ENCODE measurements at regions not wholly inside any gene's neighbourhood (a gene's known extent, or its start where the extent isn't known, plus 50 kb on each side); places are given as distances from the start of the nearest gene placed in this dataset.

GRCh38 chrY:14139521-14139920 lies 83.5 kb downstream of the VCY1B start:
- TF ChIP-seq CTCF (IDR thresholded peaks at IDR 0.05; ENCODE audit: extremely low read depth, missing control alignments): no peak
- no peak for DNase-seq (ENCODE audit: low spot score)

GRCh38 chrY:14145614-14146013 lies 89.6 kb downstream of the VCY1B start:
- DNase-seq (ENCODE audit: low spot score): no peak
- TF ChIP-seq CTCF (IDR thresholded peaks at IDR 0.05; ENCODE audit: extremely low read depth, missing control alignments): no peak

- no peak for DNase-seq (ENCODE audit: low spot score)
- TF ChIP-seq CTCF (IDR thresholded peaks at IDR 0.05; ENCODE audit: extremely low read depth, missing control alignments): no peak
Observed at GRCh38 chrY:14182776-14183175, 126.7 kb downstream of the VCY1B start.

GRCh38 chrY:14222014-14222413 lies 166.0 kb downstream of the VCY1B start:
- no peak for TF ChIP-seq CTCF (IDR thresholded peaks at IDR 0.05; ENCODE audit: extremely low read depth, missing control alignments)
- DNase-seq (ENCODE audit: low spot score): no peak

GRCh38 chrY:14231703-14232102 lies 175.7 kb downstream of the VCY1B start:
- DNase-seq (ENCODE audit: low spot score): no peak
- TF ChIP-seq CTCF (IDR thresholded peaks at IDR 0.05; ENCODE audit: extremely low read depth, missing control alignments): no peak

- no peak for TF ChIP-seq CTCF (IDR thresholded peaks at IDR 0.05; ENCODE audit: extremely low read depth, missing control alignments)
- no peak for DNase-seq (ENCODE audit: low spot score)
Observed at GRCh38 chrY:14235070-14235469, 179.0 kb downstream of the VCY1B start.

GRCh38 chrY:14238277-14238676 lies 182.2 kb downstream of the VCY1B start:
- TF ChIP-seq CTCF (IDR thresholded peaks at IDR 0.05; ENCODE audit: extremely low read depth, missing control alignments): no peak
- no peak for DNase-seq (ENCODE audit: low spot score)
